ENCODE measurements at regions not wholly inside any gene's neighbourhood (a gene's known extent, or its start where the extent isn't known, plus 50 kb on each side); places are given as distances from the start of the nearest gene placed in this dataset.

DNA sequence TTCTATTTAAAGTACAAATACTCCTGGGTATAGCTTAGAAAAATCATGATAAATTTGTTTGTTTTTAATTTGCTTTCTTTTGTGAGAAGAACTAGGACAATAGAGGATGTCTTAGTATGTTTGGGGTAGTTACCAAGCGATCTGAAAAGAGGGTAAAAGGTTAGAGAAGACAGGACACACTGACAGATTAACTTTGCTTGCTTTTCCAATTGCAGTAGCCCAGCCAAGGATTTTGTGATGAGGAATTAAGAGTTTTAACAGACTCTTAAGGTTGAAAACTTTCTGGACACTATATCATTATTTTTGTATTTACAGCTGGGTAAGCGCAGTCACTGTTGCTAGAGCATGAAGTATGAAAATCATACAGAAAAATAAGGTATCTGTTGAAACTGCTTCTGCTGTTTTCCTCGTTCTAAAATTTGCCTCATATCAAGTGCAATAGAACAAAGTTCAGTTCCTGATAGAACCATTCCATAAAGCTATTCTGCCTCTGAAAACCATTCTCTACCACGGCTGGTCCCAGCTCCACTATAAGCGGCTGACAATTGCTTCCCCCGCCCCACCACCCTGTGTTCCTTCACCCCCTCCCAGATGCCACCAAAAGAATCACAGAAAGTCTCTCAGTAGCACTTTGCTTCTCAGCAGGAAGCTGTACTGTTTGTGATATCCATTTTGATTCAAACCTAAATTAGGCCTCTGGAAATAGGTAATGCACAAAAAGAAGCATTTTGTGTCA lies 413.4 kb downstream of the BCAT1 start:
- TF ChIP-seq, protein P1, sequence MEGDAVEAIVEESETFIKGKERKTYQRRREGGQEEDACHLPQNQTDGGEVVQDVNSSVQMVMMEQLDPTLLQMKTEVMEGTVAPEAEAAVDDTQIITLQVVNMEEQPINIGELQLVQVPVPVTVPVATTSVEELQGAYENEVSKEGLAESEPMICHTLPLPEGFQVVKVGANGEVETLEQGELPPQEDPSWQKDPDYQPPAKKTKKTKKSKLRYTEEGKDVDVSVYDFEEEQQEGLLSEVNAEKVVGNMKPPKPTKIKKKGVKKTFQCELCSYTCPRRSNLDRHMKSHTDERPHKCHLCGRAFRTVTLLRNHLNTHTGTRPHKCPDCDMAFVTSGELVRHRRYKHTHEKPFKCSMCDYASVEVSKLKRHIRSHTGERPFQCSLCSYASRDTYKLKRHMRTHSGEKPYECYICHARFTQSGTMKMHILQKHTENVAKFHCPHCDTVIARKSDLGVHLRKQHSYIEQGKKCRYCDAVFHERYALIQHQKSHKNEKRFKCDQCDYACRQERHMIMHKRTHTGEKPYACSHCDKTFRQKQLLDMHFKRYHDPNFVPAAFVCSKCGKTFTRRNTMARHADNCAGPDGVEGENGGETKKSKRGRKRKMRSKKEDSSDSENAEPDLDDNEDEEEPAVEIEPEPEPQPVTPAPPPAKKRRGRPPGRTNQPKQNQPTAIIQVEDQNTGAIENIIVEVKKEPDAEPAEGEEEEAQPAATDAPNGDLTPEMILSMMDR (IDR thresholded peaks at IDR 0.05) = no peak
- TF ChIP-seq, protein P2, sequence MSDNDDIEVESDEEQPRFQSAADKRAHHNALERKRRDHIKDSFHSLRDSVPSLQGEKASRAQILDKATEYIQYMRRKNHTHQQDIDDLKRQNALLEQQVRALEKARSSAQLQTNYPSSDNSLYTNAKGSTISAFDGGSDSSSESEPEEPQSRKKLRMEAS (IDR thresholded peaks at IDR 0.05) = no peak
- no peak for TF ChIP-seq KDM5A (IDR thresholded peaks at IDR 0.05)
- no peak for TF ChIP-seq RARB (CRISPR knock-in tag; IDR thresholded peaks at IDR 0.05)
